ENCODE measurements at regions not wholly inside any gene's neighbourhood (a gene's known extent, or its start where the extent isn't known, plus 50 kb on each side); places are given as distances from the start of the nearest gene placed in this dataset.
"Not testable (repeated sequence)": the region's sequence is repeated elsewhere in the genome, so short reads cannot be mapped to it uniquely, and the experiment has no call there.

DNA sequence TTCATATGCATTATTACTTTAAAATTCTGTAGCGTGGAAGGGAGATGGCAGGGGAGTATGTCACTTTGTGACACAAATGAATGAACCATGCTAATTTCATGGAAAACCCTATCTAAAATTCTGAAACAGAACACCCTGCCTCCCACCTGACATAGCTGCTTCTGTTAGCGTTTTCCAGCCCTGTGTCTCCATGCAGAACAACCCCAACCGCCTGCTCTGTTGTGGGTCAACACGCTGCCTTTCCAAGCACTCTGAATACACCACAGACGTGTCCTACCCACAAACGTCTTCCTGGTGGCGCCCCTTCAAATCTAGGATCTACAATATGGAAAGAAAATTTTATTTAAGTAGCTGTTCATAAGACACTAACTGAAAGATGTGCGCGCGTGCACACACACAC lies 238.6 kb downstream of the TRIML1 start:
- DNase-seq (ENCODE audit: low spot score) = no peak

DNA sequence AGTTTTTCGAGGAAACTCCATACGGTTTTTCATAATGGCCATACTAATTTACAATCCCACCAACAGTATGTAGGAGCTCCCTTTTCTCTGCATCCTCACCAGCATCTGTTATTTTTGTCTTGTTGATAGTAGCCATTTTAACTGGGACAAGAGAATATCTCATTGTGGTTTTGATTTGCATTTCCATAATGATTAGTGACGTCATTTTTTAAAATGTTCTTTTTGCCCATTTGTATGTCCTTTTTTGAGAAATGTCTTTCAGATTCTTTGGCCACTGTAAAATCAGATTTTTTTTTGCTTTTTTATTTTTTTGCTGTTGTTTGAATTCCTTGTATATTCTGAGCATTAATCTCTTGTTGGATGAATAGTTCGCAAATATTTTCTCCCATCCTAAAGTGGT lies 243.9 kb downstream of the TRIML1 start:
- DNase-seq (ENCODE audit: low spot score) = no peak

DNA sequence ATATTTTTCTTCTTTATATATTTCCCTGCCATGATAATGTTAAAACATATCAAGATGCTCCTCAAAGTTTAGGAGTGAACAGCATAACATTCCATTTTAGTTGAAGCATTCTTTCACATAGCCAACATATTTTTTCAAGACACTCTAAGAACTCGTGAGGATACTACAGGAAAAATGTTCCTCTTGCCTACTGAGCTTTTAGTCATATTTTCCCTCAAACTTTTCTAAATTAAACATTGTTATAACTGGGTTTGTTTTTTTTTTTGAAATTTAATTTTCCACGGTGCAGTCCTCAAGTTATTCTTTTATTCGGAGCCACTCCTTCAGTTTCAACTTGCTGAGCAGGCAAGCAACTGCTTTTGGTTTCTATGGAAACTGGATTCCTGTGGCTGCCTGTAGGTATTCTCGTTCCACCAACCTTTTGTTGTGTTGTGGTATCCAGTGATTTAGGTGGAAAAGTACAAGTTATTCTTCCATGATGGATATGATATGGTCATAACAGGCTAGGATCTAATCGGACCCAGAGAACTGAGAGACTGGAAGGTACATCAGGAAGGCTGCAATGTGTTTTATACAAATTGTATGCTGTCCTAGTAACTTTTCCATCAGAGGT lies 248.0 kb downstream of the TRIML1 start:
- DNase-seq (ENCODE audit: low spot score) = no peak

DNA sequence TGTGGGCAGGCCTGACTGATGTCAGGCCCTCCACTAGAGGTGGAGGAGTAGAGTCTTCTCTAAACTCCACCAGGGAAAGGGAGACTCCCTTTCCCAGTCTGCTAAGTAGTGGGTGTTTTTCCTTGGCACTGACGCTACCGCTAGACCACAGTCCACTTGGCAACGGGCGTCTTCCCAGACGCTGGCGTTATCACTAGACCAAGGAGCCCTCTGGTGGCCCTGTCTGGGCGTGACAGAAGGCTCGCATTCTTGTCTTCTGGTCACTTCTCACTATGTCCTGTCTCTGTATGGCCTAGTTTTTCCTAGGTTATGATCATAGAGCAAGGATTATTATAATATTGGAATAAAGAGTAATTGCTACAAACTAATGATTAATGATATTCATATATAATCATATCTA lies 252.1 kb downstream of the TRIML1 start:
- DNase-seq (ENCODE audit: low spot score) = not testable (repeated sequence)

DNA sequence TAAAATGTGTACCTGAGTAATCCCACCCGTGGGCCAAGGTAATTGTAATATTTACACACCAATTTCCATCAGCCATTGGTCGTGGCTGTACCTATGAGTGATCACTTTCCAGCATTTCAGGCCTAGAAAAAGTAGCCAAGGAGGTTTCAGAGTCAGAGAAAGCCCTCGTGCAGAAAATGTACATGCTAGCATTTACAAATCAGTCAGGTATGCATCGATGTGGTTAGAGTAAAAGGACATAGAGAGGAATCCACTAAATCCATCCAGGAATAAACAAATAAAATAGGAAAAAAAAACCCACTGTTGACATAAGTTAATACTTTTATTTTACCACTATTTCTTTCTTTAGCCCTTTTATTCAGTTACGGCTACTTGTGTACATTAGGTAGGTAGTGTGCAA lies 256.8 kb downstream of the TRIML1 start:
- no peak for DNase-seq (ENCODE audit: low spot score)

DNA sequence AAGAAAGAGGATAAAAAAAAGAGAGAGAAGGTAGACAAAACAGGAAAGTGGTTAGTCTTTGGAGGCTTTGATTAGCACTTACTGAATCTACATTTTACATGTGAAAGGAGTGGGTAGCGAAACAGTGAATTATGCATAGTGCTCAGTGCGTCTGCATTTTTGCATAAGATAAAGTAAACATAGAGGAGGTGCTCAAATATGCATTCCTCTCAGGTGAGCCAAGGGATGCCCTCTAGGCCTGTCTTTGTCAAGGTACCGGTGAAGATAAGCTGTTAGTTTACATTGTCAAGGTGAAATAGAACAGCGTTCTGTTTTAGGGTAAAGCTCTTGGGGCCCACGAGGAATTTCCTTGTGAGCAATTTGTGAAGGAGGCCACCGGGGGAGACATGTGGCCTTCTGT lies 260.6 kb downstream of the TRIML1 start:
- DNase-seq (ENCODE audit: low spot score) = no peak

DNA sequence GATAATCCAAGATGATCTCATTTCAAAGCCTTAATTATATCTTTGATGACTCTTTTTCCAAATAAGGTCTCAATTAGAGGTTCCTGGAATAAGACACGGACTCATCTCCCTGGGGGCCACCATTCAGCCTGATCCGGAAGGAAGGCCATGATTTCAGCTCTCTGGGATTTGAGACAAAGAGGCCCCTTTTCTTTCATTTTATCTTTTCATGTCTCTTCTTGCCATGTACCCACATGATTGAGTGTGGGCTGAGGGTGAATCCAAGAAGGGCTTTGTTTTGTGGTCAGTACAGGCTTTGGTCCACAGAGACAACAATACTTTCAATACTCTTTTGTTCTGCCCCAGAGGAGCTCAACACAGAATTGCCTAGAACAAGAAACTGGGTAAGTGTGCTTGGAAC lies 261.2 kb downstream of the TRIML1 start:
- no peak for DNase-seq (ENCODE audit: low spot score)

DNA sequence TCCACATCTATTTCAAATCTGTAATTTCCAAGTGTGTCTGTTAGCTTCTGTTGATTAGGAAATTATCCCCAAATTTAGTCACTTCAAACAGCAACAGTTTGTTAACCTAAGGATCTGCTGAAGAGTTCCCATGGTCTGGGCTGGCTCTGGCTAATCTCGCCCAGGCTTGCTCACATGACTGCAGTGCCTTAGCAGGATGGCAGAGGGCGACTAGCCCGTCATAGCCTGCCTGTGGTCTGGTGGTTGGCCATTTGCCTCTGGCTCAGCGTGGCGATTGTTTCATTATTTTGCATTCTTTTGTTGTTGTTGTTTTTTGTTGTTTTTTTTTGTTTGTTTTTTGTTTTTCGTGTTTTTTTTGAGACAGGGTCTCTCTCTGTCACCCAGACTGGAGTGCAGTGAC lies 264.0 kb downstream of the TRIML1 start:
- DNase-seq (ENCODE audit: low spot score) = no peak

DNA sequence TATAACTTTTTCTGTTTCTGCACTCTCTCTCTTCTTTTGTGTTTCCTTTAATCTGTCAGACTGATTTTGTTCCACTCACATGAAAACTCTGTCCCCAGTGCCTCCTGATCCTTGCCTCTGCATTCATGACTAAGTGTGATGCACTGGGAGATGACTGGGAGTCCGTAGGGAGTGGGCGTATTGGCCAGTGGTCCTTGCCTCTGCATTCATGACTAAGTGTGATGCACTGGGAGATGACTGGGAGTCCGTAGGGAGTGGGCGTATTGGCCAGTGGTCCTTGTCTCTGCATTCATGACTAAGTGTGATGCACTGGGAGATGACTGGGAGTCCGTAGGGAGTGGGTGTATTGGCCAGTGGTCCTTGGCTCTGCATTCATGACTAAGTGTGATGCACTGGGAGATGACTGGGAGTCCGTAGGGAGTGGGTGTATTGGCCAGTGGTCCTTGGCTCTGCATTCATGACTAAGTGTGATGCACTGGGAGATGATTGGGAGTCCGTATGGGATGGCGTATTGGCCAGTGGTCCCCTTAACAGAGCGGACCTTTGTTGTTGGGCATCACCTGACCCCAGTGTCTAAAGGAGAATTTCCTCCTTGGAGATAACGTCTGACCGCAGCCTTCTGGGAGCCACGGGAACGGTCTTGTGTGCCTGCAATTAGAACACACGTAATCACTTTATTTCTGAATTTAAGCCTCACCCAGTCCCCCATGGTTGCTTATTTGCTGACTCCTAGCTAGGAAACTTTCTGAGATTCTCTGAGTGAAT lies 266.0 kb downstream of the TRIML1 start:
- not testable (repeated sequence) for DNase-seq (ENCODE audit: low spot score)

DNA sequence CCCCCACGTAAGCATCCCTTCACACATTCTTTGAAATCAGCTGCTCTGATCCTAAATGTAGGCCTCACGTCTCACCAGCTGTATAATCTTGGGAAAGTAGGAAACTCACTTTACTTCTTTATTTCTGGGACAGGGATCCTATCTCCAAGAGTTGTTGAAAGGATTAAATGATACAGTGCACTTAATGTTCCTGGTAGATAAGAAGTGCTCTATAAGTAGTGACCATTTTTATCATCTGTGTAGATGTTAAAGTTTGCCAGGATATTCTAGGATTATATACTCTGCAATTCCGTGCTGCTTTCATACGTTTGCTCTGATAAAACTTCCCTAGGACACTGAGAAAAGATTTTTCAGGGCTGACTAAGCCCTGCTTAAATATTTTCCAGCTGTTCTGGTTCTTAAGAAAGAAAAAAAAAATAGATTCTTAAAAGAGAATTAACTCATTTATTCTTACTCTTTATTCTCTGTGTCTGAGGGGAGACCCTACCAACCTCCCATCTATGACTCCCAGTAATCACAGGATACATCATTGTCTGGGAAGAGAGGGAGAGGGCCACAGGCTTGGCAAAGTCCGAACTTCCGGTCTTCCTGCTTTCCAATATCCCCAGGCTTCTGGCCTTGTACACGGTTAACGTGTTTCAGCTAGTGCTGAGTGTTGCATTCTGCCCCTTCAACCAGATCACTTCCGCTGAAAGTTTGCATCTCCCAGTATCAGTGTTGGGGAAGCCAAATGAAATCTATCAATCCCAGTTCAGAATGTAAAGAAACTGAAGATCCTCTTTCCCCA lies 269.2 kb downstream of the TRIML1 start:
- no peak for DNase-seq (ENCODE audit: low spot score)

DNA sequence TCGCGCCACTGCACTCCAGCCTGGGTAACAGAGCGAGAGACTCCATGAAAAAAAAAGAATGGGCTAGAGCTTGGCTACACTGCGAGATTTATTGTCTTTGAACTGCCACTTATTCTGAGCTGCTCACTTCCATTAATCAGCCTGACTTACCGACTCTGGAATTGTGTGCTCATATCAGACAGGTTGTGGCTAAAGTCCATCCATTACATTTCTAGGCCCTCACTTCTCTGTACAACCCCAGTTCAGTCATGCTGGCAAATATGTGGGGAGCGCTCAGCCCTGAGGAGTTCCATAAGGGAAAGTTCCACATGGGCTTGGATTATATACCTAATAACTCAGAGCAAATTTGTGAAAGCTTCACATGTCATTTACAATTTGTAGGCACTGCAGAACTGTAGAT lies 270.6 kb downstream of the TRIML1 start:
- DNase-seq (ENCODE audit: low spot score) = no peak

DNA sequence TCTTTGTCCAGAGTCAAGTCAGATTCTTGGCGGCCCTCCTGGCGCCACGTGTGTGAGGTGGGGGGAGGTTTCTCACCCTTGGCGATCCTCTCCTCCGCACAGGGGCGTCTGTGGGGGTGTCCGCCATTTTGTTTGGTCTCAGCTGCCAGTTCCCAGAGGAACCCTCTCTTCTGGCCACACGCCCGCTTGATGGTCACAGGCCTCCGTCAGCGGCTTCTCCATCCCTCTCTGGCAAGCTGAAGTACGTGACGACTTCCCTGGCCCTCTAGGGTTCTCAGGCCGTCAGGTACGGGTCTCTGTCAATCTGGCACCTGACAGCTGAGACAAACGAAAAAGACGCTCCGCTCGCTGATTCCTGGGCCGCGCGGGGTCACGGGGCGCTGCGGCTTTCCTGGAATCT lies 272.6 kb downstream of the TRIML1 start:
- DNase-seq (ENCODE audit: low spot score) = no peak

DNA sequence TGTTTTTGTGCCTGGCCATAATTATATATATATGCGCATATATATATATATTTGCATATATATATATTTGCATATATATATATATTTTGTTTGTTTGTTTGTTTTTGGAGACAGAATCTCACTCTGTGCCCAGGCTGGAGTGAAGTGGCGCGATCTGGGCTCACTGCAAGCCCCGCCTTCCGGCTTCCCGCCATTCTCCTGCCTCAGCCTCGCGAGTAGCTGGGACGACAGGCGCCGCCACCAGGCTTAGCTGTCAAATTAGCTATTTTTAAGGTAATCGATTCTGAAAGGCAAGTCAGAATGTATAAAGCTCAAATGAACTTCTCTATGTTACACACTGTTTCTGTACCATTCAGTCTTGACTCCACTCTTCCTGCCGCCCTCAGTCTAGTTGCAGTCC lies 273.3 kb downstream of the TRIML1 start:
- DNase-seq (ENCODE audit: low spot score) = no peak

DNA sequence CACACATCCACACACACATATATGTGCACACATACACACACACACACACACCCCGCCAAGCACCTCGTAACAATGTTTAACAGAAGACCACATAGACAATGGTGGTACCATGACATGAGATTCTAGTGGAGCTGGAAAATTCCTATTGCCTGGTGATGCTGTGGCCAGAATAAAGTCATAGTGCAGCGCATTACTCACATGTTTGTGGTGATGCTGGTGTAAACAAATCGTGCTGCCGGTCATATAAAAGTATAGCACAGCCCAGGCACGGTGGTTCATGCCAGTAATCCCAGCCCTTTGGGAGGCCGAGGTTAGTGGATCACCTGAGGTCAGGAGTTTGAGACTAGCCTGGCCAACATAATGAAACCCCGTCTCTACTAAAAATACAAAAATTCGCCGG lies 275.2 kb downstream of the TRIML1 start:
- DNase-seq (ENCODE audit: low spot score) = no peak

DNA sequence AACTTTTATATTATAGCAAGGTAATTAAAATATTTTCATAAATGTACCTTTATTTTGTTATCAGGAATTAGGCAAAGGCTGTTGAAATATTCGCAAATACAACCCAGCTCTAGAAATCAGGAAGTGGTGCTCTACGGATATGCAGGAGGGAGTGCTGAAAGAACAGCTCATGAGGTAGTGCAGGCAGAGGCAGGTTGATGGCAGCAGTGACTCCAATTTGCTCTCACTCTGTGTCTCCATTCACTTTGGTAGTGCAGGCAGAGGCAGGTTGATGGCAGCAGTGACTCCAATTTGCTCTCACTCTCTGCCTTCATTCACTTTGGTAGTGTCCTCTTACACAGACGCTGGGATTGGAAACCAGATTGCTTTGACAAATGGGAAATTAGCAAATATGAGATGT lies 277.9 kb downstream of the TRIML1 start:
- DNase-seq (ENCODE audit: low spot score) = no peak

DNA sequence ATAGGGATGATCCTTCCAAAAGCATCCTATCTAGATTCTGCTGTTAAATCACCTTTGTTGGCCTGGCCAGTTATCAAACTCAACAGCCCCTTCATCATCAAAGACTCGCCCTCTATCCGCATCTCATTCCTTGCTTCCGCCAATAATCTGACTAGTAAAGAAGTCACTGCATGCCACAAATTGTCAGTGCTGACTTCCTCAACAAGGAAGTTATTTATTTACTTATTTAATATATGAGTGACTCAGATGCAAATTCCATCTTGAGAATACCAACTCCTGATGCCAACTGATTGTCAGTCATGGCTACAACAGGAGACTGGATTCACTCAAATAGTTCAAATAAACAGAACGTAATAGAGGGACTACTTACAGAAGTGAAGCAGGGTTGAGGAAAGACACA lies 283.8 kb downstream of the TRIML1 start:
- no peak for DNase-seq (ENCODE audit: low spot score)

DNA sequence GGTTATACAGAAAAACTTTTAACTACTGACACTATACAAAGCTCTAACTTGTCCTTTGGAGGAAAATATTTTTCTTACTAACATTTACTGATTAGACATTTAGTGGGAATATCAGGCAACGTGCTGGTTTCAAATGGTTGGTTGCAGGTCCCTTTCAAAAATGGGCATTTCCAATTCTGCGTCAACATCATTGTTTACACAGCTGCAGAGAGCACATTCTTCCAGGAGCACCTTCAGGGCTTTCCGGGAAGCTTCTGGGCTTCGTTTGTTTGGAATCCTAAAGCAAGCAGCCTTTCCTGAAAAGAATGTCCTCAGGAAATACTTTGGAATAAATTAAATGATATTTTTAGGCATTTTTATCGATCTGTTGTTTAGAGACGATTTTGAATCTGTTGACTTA lies 289.7 kb downstream of the TRIML1 start:
- DNase-seq (ENCODE audit: low spot score) = no peak

DNA sequence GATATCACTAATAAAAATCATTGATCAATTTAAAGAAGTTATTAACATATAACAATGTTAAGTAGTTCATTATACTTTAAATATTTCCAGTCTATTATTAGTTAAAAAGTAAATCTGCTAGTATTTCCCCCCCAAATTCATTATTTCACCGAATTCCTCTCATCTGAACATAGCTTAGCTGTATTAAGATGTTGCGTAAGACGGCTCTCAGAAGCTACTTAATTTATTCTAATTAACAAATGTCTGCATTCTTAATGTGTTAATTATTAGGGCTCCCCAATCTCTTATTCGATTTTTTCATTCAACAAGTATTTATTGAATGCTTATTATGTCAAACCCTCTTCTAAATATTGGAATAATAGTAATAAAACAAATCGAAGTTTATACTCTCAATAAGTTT lies 290.7 kb downstream of the TRIML1 start:
- DNase-seq (ENCODE audit: low spot score) = no peak

DNA sequence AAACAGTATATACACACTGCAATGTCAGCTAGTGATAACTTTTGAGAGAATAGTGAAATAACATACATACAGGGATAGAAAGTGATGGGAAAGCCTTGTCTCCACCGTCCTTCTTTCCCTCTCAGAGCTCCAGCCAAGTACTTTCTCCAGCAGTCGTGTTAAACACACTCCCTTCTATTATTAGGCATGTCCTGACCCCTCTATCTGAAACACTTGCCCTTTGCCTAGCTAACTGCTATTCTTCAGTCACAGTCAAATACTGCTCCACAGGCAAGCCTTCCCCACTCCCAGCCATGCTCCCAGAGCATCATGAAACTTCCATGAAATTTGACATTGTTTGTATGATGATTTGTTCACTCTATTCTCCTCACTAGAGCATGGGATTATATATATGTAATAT lies 291.1 kb downstream of the TRIML1 start:
- DNase-seq (ENCODE audit: low spot score) = no peak

DNA sequence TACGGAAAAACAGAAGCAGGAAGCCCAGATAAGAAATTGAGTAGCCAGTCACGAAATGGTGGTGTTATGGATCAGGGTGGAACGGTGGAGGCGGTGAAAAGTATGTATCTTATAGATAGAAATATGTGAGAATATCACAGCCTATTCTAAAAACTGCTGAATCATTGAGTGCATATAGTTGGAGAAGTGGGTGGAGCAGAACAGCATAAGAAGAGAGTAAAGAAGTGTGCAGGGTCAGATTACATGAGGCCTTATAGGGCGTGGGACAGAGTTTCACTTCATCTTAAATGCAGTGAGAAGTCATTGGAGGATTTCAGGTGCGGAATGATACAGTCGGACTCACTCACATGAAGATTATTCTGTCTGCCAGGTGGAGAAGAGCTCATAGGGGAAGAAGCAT lies 293.1 kb downstream of the TRIML1 start:
- no peak for DNase-seq (ENCODE audit: low spot score)

DNA sequence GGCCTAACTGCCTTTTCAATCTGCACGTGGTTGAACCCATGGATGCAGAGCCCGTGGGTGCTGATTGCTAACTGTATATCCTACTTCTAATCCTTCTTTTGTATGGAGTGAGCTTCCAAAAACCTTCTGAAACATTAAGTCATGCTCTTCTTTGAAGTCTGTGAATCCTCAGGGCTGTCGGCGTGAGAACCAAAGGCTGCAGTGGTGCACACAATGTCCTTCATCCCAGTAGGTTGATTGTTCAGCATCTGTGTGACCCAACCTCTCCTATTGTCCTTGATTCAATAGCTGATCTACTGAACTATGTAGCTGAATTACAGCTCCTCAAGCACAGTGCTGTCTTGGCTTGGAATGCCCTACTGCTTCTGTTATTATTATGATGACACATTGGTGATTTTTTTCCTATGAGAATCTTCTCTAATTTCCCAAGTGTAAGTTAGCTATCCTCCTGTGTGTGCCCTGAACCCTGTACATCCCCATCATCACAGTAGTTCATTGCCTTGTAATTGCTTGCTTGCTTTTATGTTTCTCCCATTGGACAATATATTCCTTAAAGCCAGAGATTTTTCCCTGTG lies 294.6 kb downstream of the TRIML1 start:
- DNase-seq (ENCODE audit: low spot score) = no peak

DNA sequence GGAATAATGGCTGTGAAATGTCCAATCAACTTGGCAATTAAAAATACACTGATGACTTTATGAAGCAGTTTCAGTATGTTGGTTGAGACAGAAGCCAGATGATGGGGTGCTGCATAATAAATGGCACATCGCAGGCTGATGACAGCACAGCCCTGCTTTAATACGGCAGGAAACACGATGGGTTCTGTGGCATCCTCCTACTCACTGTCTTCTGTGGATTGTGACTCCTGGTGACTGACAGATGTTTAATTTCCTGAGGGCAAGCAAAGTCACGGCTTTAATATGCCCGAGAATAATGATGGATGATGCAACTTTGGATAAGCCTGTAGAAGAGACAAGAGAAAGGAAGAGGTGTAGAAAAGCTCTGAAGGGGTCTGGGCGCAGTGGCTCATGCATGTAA lies 295.4 kb downstream of the TRIML1 start:
- DNase-seq (ENCODE audit: low spot score) = no peak

DNA sequence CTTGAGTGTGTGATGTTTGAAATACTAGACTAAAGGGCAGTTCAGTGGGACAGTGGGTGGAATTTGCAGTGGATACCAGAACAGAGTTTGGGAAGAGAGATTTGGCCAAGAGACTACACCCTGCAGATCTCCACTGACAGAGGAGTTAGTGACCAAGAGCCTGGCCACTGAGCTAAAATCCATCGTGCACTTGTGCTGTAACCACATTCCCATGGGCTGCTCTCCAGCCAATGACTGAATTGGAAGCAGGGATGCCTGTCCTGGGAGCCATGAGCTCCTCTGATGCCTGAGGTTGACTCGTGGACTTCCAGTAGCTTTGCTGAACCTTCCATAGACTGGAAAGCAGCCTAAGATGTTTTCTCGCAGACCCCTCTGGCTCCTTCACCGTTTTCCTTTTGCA lies 296.1 kb downstream of the TRIML1 start:
- no peak for DNase-seq (ENCODE audit: low spot score)

All from left forelimb (tissue), 1 donor.